ENCODE measurements at regions not wholly inside any gene's neighbourhood (a gene's known extent, or its start where the extent isn't known, plus 50 kb on each side); places are given as distances from the start of the nearest gene placed in this dataset.

- no peak for TF ChIP-seq SP1 (IDR thresholded peaks at IDR 0.05)
- TF ChIP-seq EGR1 (IDR thresholded peaks at IDR 0.05; ENCODE audit: low read depth in 2 of 2): no peak
- TF ChIP-seq, protein P1, sequence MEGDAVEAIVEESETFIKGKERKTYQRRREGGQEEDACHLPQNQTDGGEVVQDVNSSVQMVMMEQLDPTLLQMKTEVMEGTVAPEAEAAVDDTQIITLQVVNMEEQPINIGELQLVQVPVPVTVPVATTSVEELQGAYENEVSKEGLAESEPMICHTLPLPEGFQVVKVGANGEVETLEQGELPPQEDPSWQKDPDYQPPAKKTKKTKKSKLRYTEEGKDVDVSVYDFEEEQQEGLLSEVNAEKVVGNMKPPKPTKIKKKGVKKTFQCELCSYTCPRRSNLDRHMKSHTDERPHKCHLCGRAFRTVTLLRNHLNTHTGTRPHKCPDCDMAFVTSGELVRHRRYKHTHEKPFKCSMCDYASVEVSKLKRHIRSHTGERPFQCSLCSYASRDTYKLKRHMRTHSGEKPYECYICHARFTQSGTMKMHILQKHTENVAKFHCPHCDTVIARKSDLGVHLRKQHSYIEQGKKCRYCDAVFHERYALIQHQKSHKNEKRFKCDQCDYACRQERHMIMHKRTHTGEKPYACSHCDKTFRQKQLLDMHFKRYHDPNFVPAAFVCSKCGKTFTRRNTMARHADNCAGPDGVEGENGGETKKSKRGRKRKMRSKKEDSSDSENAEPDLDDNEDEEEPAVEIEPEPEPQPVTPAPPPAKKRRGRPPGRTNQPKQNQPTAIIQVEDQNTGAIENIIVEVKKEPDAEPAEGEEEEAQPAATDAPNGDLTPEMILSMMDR (IDR thresholded peaks at IDR 0.05; ENCODE audit: low read depth, low read length, missing input control): no peak
These were observed 1563.7 kb upstream of the TENM4 start for GRCh38 chr11:81004576-81004975.

Measured in liver (tissue), 3 donors.